CD4-positive, CD25-positive, alpha-beta regulatory T cell (primary cell): ENCODE measurements at regions not wholly inside any gene's neighbourhood (a gene's known extent, or its start where the extent isn't known, plus 50 kb on each side); places are given as distances from the start of the nearest gene placed in this dataset.

Experiments
- ATAC-seq, 2 donors: fragments of 150-1000 bp; cut with Tn5 transposase; one replicate each; pipeline ENCODE4 v1.10.0; 2021; ENCODE audit warnings: low read depth in 2 of 2, moderate number of reproducible peaks in 2 of 2, moderate library complexity in 1 of 2
- DNase-seq, 3 donors: peaks; one replicate each; pipeline versions ENCODE4 v3.0.0 to v3.0.0-alpha.2; 2012 to 2022; ENCODE audit warnings: mixed read lengths in 1 of 3
- H3K27ac ChIP-seq: one replicate; pipeline ENCODE4 v1.7.0; 2013; ENCODE audit warnings: mild to moderate bottlenecking, low read length; ENCODE audit not compliant: insufficient read depth, poor library complexity, severe bottlenecking
- H3K27me3 ChIP-seq: one replicate; pipeline ENCODE4 v1.7.0; 2013; ENCODE audit warnings: low read length; ENCODE audit not compliant: control insufficient read depth, insufficient read depth
- H3K36me3 ChIP-seq: one replicate; pipeline ENCODE4 v1.7.0; 2013; ENCODE audit warnings: mild to moderate bottlenecking, low read length, moderate library complexity; ENCODE audit not compliant: control insufficient read depth, insufficient read depth
- H3K4me1 ChIP-seq: 2 replicates; pipeline ENCODE4 v1.7.0; 2013; ENCODE audit warnings: mild to moderate bottlenecking, low read length; ENCODE audit not compliant: insufficient read depth, control insufficient read depth, poor library complexity, severe bottlenecking
- H3K4me3 ChIP-seq: one replicate; pipeline ENCODE4 v1.7.0; 2013; ENCODE audit warnings: low read depth, mild to moderate bottlenecking, low read length, moderate library complexity
- H3K9me3 ChIP-seq, 2 experiments: 1 replicate in 1 of 2; 2 replicates in 1 of 2; pipeline ENCODE4 v1.7.0; 2013; ENCODE audit warnings: low read length in 2 of 2, mild to moderate bottlenecking in 1 of 2, moderate library complexity in 1 of 2; ENCODE audit not compliant: control insufficient read depth in 2 of 2
- H3K27ac Mint-ChIP-seq, 3 donors: one replicate each; pipeline ENCODE4 v1.8.0; 2020 to 2022; ENCODE audit warnings: mild to moderate bottlenecking in 3 of 3, mixed read lengths in 3 of 3, moderate library complexity in 2 of 3
- H3K27me3 Mint-ChIP-seq: one replicate; pipeline ENCODE4 v1.8.0; 2022; ENCODE audit warnings: mild to moderate bottlenecking, mixed read lengths
- H3K36me3 Mint-ChIP-seq: one replicate; pipeline ENCODE4 v1.8.0; 2020; ENCODE audit warnings: mixed read lengths
- H3K4me1 Mint-ChIP-seq, 4 donors: one replicate each; pipeline ENCODE4 v1.8.0; 2020 to 2022; ENCODE audit warnings: mixed read lengths in 4 of 4, mild to moderate bottlenecking in 1 of 4
- H3K4me3 Mint-ChIP-seq, 4 donors: one replicate each; pipeline ENCODE4 v1.8.0; 2020 to 2022; ENCODE audit warnings: mild to moderate bottlenecking in 4 of 4, mixed read lengths in 4 of 4, moderate library complexity in 3 of 4
- H3K9me3 Mint-ChIP-seq, 7 donors: one replicate each; pipeline ENCODE4 v1.8.0; 2020 to 2022; ENCODE audit warnings: mixed read lengths in 7 of 7, mild to moderate bottlenecking in 3 of 7, moderate library complexity in 2 of 7

GRCh38 chr4:189202869-189203271 lies 737.8 kb upstream of the FRG1 start:
- Mint-ChIP-seq H3K4me1 (peaks cover 0 to 10% (median 2%) of the 10 kb centered on the region in 4 donors), H3K9me3 (peaks cover 0 to 10% (median 4%) of the 10 kb centered on the region in 7 donors), H3K36me3 (no peaks in the 10 kb centered on the region), H3K27ac (no peak overlapping the region), H3K4me3 (no peak overlapping the region), H3K27me3 (no peaks in the 10 kb centered on the region)
- Histone ChIP-seq H3K9me3 (no peaks in the 10 kb centered on the region), H3K27ac (no peak overlapping the region), H3K27me3 (no peaks in the 10 kb centered on the region), H3K4me3 (no peak overlapping the region), H3K4me1 (no peaks in the 10 kb centered on the region), H3K36me3 (no peaks in the 10 kb centered on the region)
- ATAC-seq, result no peak
- DNase-seq, result no peak

- H3K4me3 ChIP-seq, result no peak overlapping the region
- no peaks in the 10 kb centered on the region for H3K9me3 ChIP-seq
- Mint-ChIP-seq H3K4me1 (peaks cover 0 to 10% (median 2%) of the 10 kb centered on the region in 4 donors), H3K4me3 (no peak overlapping the region), H3K36me3 (no peaks in the 10 kb centered on the region), H3K27me3 (no peaks in the 10 kb centered on the region), H3K27ac (no peak overlapping the region), H3K9me3 (peaks cover 0 to 8% (median 4%) of the 10 kb centered on the region in 7 donors)
- DNase-seq (no peak), ATAC-seq (no peak)
- H3K4me1 ChIP-seq, result no peaks in the 10 kb centered on the region
- H3K27ac ChIP-seq, result no peak overlapping the region
- H3K36me3 ChIP-seq, result no peaks in the 10 kb centered on the region
- H3K27me3 ChIP-seq, result no peaks in the 10 kb centered on the region
Measured at GRCh38 chr4:189204616-189205015, 736.1 kb upstream of the FRG1 start.

- Mint-ChIP-seq H3K36me3 (no peaks in the 10 kb centered on the region), H3K4me3 (no peak overlapping the region), H3K4me1 (peaks cover 0 to 10% (median 2%) of the 10 kb centered on the region in 4 donors), H3K27me3 (no peaks in the 10 kb centered on the region), H3K9me3 (peaks cover 2 to 9% (median 7%) of the 10 kb centered on the region in 7 donors), H3K27ac (no peak overlapping the region)
- Histone ChIP-seq H3K4me3 (no peak overlapping the region), H3K27ac (no peak overlapping the region), H3K36me3 (no peaks in the 10 kb centered on the region), H3K9me3 (peaks cover 0 to 1% of the 10 kb centered on the region in 2 experiments), H3K4me1 (no peaks in the 10 kb centered on the region), H3K27me3 (no peaks in the 10 kb centered on the region)
- DNase-seq (no peak), ATAC-seq (no peak)
Measured at GRCh38 chr4:189206953-189207352, 733.7 kb upstream of the FRG1 start.

GRCh38 chr4:189207872-189208271 lies 732.8 kb upstream of the FRG1 start:
- H3K4me1 Mint-ChIP-seq, result peaks cover 0 to 5% (median 1%) of the 10 kb centered on the region in 4 donors
- peaks cover 2 to 9% (median 7%) of the 10 kb centered on the region in 7 donors for H3K9me3 Mint-ChIP-seq
- no peak overlapping the region for H3K4me3 Mint-ChIP-seq
- H3K4me1 ChIP-seq, result no peaks in the 10 kb centered on the region
- no peak for DNase-seq
- no peaks in the 10 kb centered on the region for H3K27me3 Mint-ChIP-seq
- ATAC-seq, result no peak
- H3K36me3 ChIP-seq, result no peaks in the 10 kb centered on the region
- H3K36me3 Mint-ChIP-seq, result no peaks in the 10 kb centered on the region
- H3K27ac ChIP-seq, result no peak overlapping the region
- H3K9me3 ChIP-seq, result peaks cover 0 to 1% of the 10 kb centered on the region in 2 experiments
- no peaks in the 10 kb centered on the region for H3K27me3 ChIP-seq
- H3K4me3 ChIP-seq, result no peak overlapping the region
- H3K27ac Mint-ChIP-seq, result no peak overlapping the region

- H3K27me3 ChIP-seq, result no peaks in the 10 kb centered on the region
- H3K4me3 Mint-ChIP-seq, result no peak overlapping the region
- peaks cover 0 to 10% (median 7%) of the 10 kb centered on the region in 7 donors for H3K9me3 Mint-ChIP-seq
- H3K9me3 ChIP-seq, result peaks cover 1 to 4% of the 10 kb centered on the region in 2 experiments
- H3K4me3 ChIP-seq, result no peak overlapping the region
- H3K27ac Mint-ChIP-seq, result no peak overlapping the region
- DNase-seq (no peak), ATAC-seq (no peak)
- H3K36me3 Mint-ChIP-seq, result no peaks in the 10 kb centered on the region
- H3K27me3 Mint-ChIP-seq, result no peaks in the 10 kb centered on the region
- H3K4me1 ChIP-seq, result no peaks in the 10 kb centered on the region
- H3K27ac ChIP-seq, result no peak overlapping the region
- H3K4me1 Mint-ChIP-seq, result no peaks in the 10 kb centered on the region
- H3K36me3 ChIP-seq, result no peaks in the 10 kb centered on the region
Measured at GRCh38 chr4:189215574-189215973, 725.1 kb upstream of the FRG1 start.

GRCh38 chr4:189221691-189222090 lies 719.0 kb upstream of the FRG1 start:
- Mint-ChIP-seq H3K9me3 (peaks cover 0 to 7% (median 5%) of the 10 kb centered on the region in 7 donors), H3K27ac (no peak overlapping the region), H3K4me1 (no peaks in the 10 kb centered on the region), H3K4me3 (no peak overlapping the region), H3K36me3 (no peaks in the 10 kb centered on the region), H3K27me3 (no peaks in the 10 kb centered on the region)
- no peak for DNase-seq
- Histone ChIP-seq H3K27me3 (no peaks in the 10 kb centered on the region), H3K4me3 (no peak overlapping the region), H3K9me3 (no peaks in the 10 kb centered on the region), H3K27ac (no peak overlapping the region), H3K36me3 (no peaks in the 10 kb centered on the region), H3K4me1 (no peaks in the 10 kb centered on the region)
- ATAC-seq, result no peak

- ATAC-seq (no peak), DNase-seq (no peak)
- no peaks in the 10 kb centered on the region for H3K9me3 ChIP-seq
- H3K36me3 Mint-ChIP-seq, result no peaks in the 10 kb centered on the region
- H3K36me3 ChIP-seq, result no peaks in the 10 kb centered on the region
- no peaks in the 10 kb centered on the region for H3K27me3 ChIP-seq
- H3K9me3 Mint-ChIP-seq, result peaks cover 0 to 4% (median 4%) of the 10 kb centered on the region in 7 donors
- H3K27ac ChIP-seq, result no peak overlapping the region
- no peaks in the 10 kb centered on the region for H3K4me1 ChIP-seq
- no peak overlapping the region for H3K4me3 ChIP-seq
- H3K4me1 Mint-ChIP-seq, result no peaks in the 10 kb centered on the region
- H3K27me3 Mint-ChIP-seq, result no peaks in the 10 kb centered on the region
- no peak overlapping the region for H3K27ac Mint-ChIP-seq
- H3K4me3 Mint-ChIP-seq, result no peak overlapping the region
Measured at GRCh38 chr4:189228726-189229125, 711.9 kb upstream of the FRG1 start.

GRCh38 chr4:189232274-189232673 lies 708.4 kb upstream of the FRG1 start:
- ATAC-seq, result no peak
- DNase-seq, result no peak
- no peak overlapping the region for H3K27ac Mint-ChIP-seq

More at GRCh38 chr4:189232274-189232673, 708.4 kb upstream of the FRG1 start:
- H3K27me3 Mint-ChIP-seq, result no peaks in the 10 kb centered on the region
- H3K4me1 Mint-ChIP-seq, result no peaks in the 10 kb centered on the region
- H3K36me3 Mint-ChIP-seq, result no peaks in the 10 kb centered on the region
- Histone ChIP-seq H3K9me3 (no peaks in the 10 kb centered on the region), H3K36me3 (no peaks in the 10 kb centered on the region), H3K27ac (no peak overlapping the region), H3K4me1 (no peaks in the 10 kb centered on the region), H3K4me3 (no peak overlapping the region), H3K27me3 (no peaks in the 10 kb centered on the region)
- H3K4me3 Mint-ChIP-seq, result no peak overlapping the region
- peaks cover 0 to 4% (median 3%) of the 10 kb centered on the region in 7 donors for H3K9me3 Mint-ChIP-seq
